IMR-90 (cell line): ENCODE measurements at regions not wholly inside any gene's neighbourhood (a gene's known extent, or its start where the extent isn't known, plus 50 kb on each side); places are given as distances from the start of the nearest gene placed in this dataset.

Experiments used
- ATAC-seq: fragments of 200-7000 bp; cut with Tn5 transposase; 2 replicates; pipeline ENCODE4 v1.9.1; 2020; ENCODE audit warnings: low read depth, mild to moderate bottlenecking, moderate library complexity
- BruUV-seq: library from RNA; stranded (reverse); fragments of 400-500 nt; replicated peaks from 2 replicates; lab custom pipeline; 2021; lab: Mats Ljungman, UMichigan
- CTCF ChIA-PET: fragments of 300-600 bp; formaldehyde crosslinking; extraction: SDS; loops from one replicate; lab custom pipeline; 2021; ENCODE audit warnings: antibody characterized with exemption; lab: Yijun Ruan, JAX
- POLR2A ChIA-PET: fragments of 300-600 bp; sonication (Branson Sonifier 250); formaldehyde crosslinking; loops from one replicate; lab custom pipeline; 2022; ENCODE audit warnings: antibody characterized with exemption; ENCODE audit not compliant: unreplicated experiment; lab: Charles Lee
- DNase-seq: peaks from one replicate; pipeline ENCODE4 v3.0.0; 2013
- H2AFZ ChIP-seq: replicated peaks from 2 replicates; pipeline ENCODE3; 2013; ENCODE audit warnings: low read length, mild to moderate bottlenecking; ENCODE audit not compliant: poor library complexity
- H2AK5ac ChIP-seq: 2 replicates; pipeline ENCODE4 v1.6.1; 2013; ENCODE audit warnings: low read depth, low read length, inconsistent platforms
- H2AK9ac ChIP-seq: replicated peaks from 2 replicates; pipeline ENCODE3; 2013; ENCODE audit warnings: mild to moderate bottlenecking, low read depth, low read length, moderate library complexity; ENCODE audit not compliant: poor library complexity
- H2BK120ac ChIP-seq: 2 replicates; pipeline ENCODE4 v1.6.1; 2013; ENCODE audit warnings: low read depth, low read length, inconsistent platforms
- H2BK15ac ChIP-seq: 3 replicates; pipeline ENCODE4 v1.6.1; 2013; ENCODE audit warnings: low read depth, low read length, inconsistent platforms
- H2BK20ac ChIP-seq: 2 replicates; pipeline ENCODE4 v1.6.1; 2013; ENCODE audit warnings: low read depth, mild to moderate bottlenecking, inconsistent platforms, low read length, moderate library complexity
- H2BK5ac ChIP-seq: 2 replicates; pipeline ENCODE4 v1.6.1; 2013; ENCODE audit warnings: mild to moderate bottlenecking, low read depth, low read length, inconsistent platforms; ENCODE audit not compliant: poor library complexity, severe bottlenecking
- H3K14ac ChIP-seq: replicated peaks from 2 replicates; pipeline ENCODE4 v1.6.1; 2013; ENCODE audit warnings: low read depth, low read length, inconsistent platforms
- H3K18ac ChIP-seq: 2 replicates; pipeline ENCODE4 v1.6.1; 2013; ENCODE audit warnings: low read depth, low read length, control low read depth
- H3K23ac ChIP-seq: 2 replicates; pipeline ENCODE4 v1.6.1; 2013; ENCODE audit warnings: low read depth, low read length, inconsistent platforms
- H3K27ac ChIP-seq: 2 replicates; pipeline ENCODE4 v1.5.1; 2013; ENCODE audit warnings: mild to moderate bottlenecking, control low read depth, low read length; ENCODE audit not compliant: insufficient read depth
- H3K27me3 ChIP-seq: 2 replicates; pipeline ENCODE4 v1.6.1; 2013; ENCODE audit warnings: low read length; ENCODE audit not compliant: control insufficient read depth, insufficient read depth
- H3K36me3 ChIP-seq: 2 replicates; pipeline ENCODE4 v1.6.1; 2013; ENCODE audit warnings: low read length, mixed read lengths; ENCODE audit not compliant: control insufficient read depth, insufficient read depth
- H3K4ac ChIP-seq: 2 replicates; pipeline ENCODE4 v1.6.1; 2013; ENCODE audit warnings: low read depth, low read length, inconsistent platforms
- H3K4me1 ChIP-seq: 2 replicates; pipeline ENCODE4 v1.6.1; 2013; ENCODE audit warnings: low read length, mixed read lengths; ENCODE audit not compliant: control insufficient read depth, insufficient read depth
- H3K4me2 ChIP-seq: 2 replicates; pipeline ENCODE4 v1.6.1; 2013; ENCODE audit warnings: low read depth, mild to moderate bottlenecking, control low read depth, low read length, moderate library complexity
- H3K4me3 ChIP-seq: 2 replicates; pipeline ENCODE4 v1.5.1; 2013; ENCODE audit warnings: low read depth, mild to moderate bottlenecking, control low read depth, low read length, moderate library complexity; ENCODE audit not compliant: insufficient read depth
- H3K56ac ChIP-seq: 2 replicates; pipeline ENCODE4 v1.6.1; 2013; ENCODE audit warnings: low read length, inconsistent platforms; ENCODE audit not compliant: insufficient read depth; ENCODE audit errors: extremely low read depth
- H3K79me1 ChIP-seq, 2 experiments: 2 replicates each; pipeline ENCODE4 v1.6.1; 2013; ENCODE audit warnings: low read length in 2 of 2, inconsistent platforms in 1 of 2, low read depth in 1 of 2
- H3K9ac ChIP-seq: 2 replicates; pipeline ENCODE4 v1.6.1; 2013; ENCODE audit warnings: low read depth, low read length, control low read depth
- H3K9me1 ChIP-seq: 2 replicates; pipeline ENCODE4 v1.6.1; 2013; ENCODE audit warnings: low read length, inconsistent platforms; ENCODE audit not compliant: insufficient read depth
- H3K9me3 ChIP-seq: 2 replicates; pipeline ENCODE4 v1.6.1; 2013; ENCODE audit warnings: low read length; ENCODE audit not compliant: control insufficient read depth, insufficient read depth
- H4K20me1 ChIP-seq: 2 replicates; pipeline ENCODE4 v1.6.1; 2013; ENCODE audit warnings: low read length, inconsistent platforms; ENCODE audit not compliant: insufficient read depth
- H4K5ac ChIP-seq: 2 replicates; pipeline ENCODE4 v1.6.1; 2013; ENCODE audit warnings: mild to moderate bottlenecking, low read depth, low read length, control low read depth
- H4K8ac ChIP-seq, 2 experiments: 2 replicates each; pipeline ENCODE4 v1.6.1; 2013; ENCODE audit warnings: low read depth in 2 of 2, low read length in 2 of 2, control low read depth in 1 of 2, inconsistent platforms in 1 of 2
- H4K91ac ChIP-seq: 2 replicates; pipeline ENCODE4 v1.6.1; 2013; ENCODE audit warnings: low read depth, low read length, inconsistent platforms; ENCODE audit not compliant: insufficient read depth
- RAD21 ChIP-seq: IDR thresholded peaks from 2 replicates; pipeline ENCODE4 v1.6.1; 2012; ENCODE audit warnings: low read length, improper control_type of control experiment
- WGBS, 2 experiments: methylation state at CpG; one replicate each; pipeline versions ENCODE4 v1.1.5 to v1.1.7; 2013; ENCODE audit warnings: missing lambda C conversion rate in 2 of 2; ENCODE audit not compliant: insufficient read length in 1 of 2; ENCODE audit errors: extremely low coverage in 2 of 2; 5-methylcytosine and 5-hydroxymethylcytosine counted together
- dilution Hi-C: fragments of 300-500 bp; cut with HindIII; formaldehyde crosslinking; loops from one replicate; pipeline ENCODE4 v1.14.3; 2018; ENCODE audit warnings: low sequenced_read_pairs; ENCODE audit not compliant: unreplicated experiment
- in situ Hi-C: fragments of 300-500 bp; cut with MboI; formaldehyde crosslinking; loops from 3 replicates; pipeline ENCODE4 v1.14.3; 2019; ENCODE audit warnings: low sequenced_read_pairs, inconsistent platforms, mixed read lengths
- intact Hi-C: fragments of 100-400 bp; cut with micrococcal nuclease; formaldehyde crosslinking; loops from 2 replicates; pipeline ENCODE4 v1.10.0; 2022
- TF ChIP-seq, protein P1 (sequence below): fragments of 150-350 bp; IDR thresholded peaks from 2 replicates; pipeline ENCODE4 v1.6.1; 2016; ENCODE audit warnings: low read depth, mild to moderate bottlenecking, low read length, moderate library complexity, borderline replicate concordance
- TF ChIP-seq, protein P2 (sequence below): conservative IDR thresholded peaks from 2 replicates; pipeline ENCODE4 v1.5.1; 2012; ENCODE audit warnings: mild to moderate bottlenecking, low read depth, low read length, improper control_type of control experiment

DNA sequence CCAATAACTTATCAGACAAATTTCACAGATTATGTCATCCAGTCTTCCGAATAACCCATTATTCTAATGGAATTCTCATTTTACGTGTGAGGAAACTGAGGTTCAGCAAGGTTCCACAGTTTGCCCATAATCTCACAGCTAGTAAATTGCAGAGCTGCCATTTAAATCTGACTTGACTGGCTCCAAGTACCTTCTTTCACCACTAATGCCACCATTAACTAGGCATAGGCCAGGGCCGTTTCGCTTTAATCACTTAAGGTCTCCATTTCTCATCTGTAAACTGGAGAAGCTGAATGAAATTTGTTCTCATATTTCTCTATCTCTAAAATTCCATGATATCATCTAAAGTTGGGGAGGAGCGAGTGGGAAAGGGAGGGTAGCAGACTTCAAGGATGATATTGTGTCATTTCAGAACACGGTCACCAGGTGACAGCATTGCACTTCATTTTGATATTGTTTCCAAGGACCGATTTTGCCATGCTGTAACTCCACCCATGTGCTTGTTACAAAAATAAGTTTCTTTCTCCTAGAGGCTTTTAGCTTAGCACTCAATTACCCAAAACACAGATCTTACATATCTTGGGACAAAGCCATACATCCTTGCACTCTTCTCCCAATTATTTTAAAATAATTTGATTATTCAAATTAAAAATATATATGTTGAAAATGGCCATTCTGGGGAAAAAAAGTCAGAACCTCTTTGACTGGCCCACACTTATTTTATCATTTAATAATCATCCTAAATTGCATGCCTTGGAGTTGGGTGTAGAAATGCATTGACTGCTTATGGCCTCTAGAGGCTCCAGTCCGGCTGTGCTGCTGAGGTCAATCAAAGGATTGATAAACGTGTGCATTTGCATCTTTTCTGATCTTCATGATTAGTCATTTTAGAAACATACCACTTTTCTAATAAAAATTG is 123.8 kb downstream of the AKAIN1 start:
- Histone ChIP-seq H3K4me2 (no peak overlapping the region), H2AK5ac (no peak overlapping the region), H2AFZ (no peak overlapping the region), H3K27me3 (no peaks in the 10 kb centered on the region), H3K79me1 (no peaks in the 10 kb centered on the region), H4K5ac (no peak overlapping the region), H3K18ac (no peak overlapping the region), H2BK15ac (no peak overlapping the region), H2BK5ac (no peak overlapping the region), H3K4ac (no peak overlapping the region), H2BK20ac (no peak overlapping the region), H3K4me3 (no peak overlapping the region), H3K14ac (no peak overlapping the region), H3K36me3 (no peaks in the 10 kb centered on the region), H4K20me1 (no peaks in the 10 kb centered on the region), H4K8ac (no peak overlapping the region), H2AK9ac (no peak overlapping the region), H3K9me3 (peaks cover under 1% of the 10 kb centered on the region), H4K91ac (no peak overlapping the region), H3K4me1 (no peaks in the 10 kb centered on the region), H3K56ac (no peak overlapping the region), H3K9me1 (no peaks in the 10 kb centered on the region), H2BK120ac (no peak overlapping the region), H3K9ac (no peak overlapping the region), H3K23ac (no peak overlapping the region), H3K27ac (no peak overlapping the region)
- in situ Hi-C loops = no loop called here
- DNase-seq (peak; percentile 15), ATAC-seq (0 out of 2 replicates have a peak, but pooled peaks have one; percentile 44)
- dilution Hi-C loops = no loop called here
- no TSS peak for BruUV-seq
- ChIA-PET POLR2A (no interaction called here), CTCF (no interaction called here)
- WGBS, 2 experiments = 83% methylated on average over 2 of the region's 9 CpGs; no CpG with 5 or more reads in 1 of the 2 experiments
- intact Hi-C loops = loop anchor here (2.0 kb wide), 1 partner anchor 770 kb away; no protein-coding TSS in a partner anchor
- TF ChIP-seq, protein P1, sequence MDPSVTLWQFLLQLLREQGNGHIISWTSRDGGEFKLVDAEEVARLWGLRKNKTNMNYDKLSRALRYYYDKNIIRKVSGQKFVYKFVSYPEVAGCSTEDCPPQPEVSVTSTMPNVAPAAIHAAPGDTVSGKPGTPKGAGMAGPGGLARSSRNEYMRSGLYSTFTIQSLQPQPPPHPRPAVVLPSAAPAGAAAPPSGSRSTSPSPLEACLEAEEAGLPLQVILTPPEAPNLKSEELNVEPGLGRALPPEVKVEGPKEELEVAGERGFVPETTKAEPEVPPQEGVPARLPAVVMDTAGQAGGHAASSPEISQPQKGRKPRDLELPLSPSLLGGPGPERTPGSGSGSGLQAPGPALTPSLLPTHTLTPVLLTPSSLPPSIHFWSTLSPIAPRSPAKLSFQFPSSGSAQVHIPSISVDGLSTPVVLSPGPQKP = no peak
- TF ChIP-seq, protein P2, sequence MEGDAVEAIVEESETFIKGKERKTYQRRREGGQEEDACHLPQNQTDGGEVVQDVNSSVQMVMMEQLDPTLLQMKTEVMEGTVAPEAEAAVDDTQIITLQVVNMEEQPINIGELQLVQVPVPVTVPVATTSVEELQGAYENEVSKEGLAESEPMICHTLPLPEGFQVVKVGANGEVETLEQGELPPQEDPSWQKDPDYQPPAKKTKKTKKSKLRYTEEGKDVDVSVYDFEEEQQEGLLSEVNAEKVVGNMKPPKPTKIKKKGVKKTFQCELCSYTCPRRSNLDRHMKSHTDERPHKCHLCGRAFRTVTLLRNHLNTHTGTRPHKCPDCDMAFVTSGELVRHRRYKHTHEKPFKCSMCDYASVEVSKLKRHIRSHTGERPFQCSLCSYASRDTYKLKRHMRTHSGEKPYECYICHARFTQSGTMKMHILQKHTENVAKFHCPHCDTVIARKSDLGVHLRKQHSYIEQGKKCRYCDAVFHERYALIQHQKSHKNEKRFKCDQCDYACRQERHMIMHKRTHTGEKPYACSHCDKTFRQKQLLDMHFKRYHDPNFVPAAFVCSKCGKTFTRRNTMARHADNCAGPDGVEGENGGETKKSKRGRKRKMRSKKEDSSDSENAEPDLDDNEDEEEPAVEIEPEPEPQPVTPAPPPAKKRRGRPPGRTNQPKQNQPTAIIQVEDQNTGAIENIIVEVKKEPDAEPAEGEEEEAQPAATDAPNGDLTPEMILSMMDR = peak; percentile 36
- TF ChIP-seq RAD21 = peak; percentile 51
